WTC11 (cell line): ENCODE measurements at regions not wholly inside any gene's neighbourhood (a gene's known extent, or its start where the extent isn't known, plus 50 kb on each side); places are given as distances from the start of the nearest gene placed in this dataset.

Source experiments
- ATAC-seq: fragments of 200-7000 bp; cut with Tn5 transposase; 2 replicates; pipeline ENCODE4 v1.10.0; 2021; ENCODE audit warnings: mild to moderate bottlenecking, moderate library complexity
- CTCF ChIA-PET: fragments of 300-600 bp; sonication (Branson Sonifier 250); formaldehyde crosslinking; loops from one replicate; lab custom pipeline; 2021; ENCODE audit warnings: antibody characterized with exemption; lab: Charles Lee
- POLR2A ChIA-PET: fragments of 350-600 bp; sonication (Branson Sonifier 250); formaldehyde crosslinking; loops from one replicate; lab custom pipeline; 2021; ENCODE audit warnings: antibody characterized with exemption; lab: Charles Lee
- DNase-seq: peaks from one replicate; pipeline ENCODE4 v3.0.0; 2021; ENCODE audit warnings: low spot score
- H3K27ac Mint-ChIP-seq: 2 replicates; pipeline ENCODE4 v1.8.0; 2021; ENCODE audit warnings: mixed read lengths
- H3K27me3 Mint-ChIP-seq: 2 replicates; pipeline ENCODE4 v1.8.0; 2021; ENCODE audit warnings: low read depth, mild to moderate bottlenecking, moderate library complexity, mixed read lengths
- H3K36me3 Mint-ChIP-seq: 2 replicates; pipeline ENCODE4 v1.8.0; 2021; ENCODE audit warnings: mixed read lengths
- H3K4me1 Mint-ChIP-seq: 2 replicates; pipeline ENCODE4 v1.8.0; 2022; ENCODE audit warnings: mixed read lengths
- H3K4me3 Mint-ChIP-seq: 2 replicates; pipeline ENCODE4 v1.8.0; 2021; ENCODE audit warnings: mild to moderate bottlenecking, moderate library complexity, mixed read lengths
- H3K9me3 Mint-ChIP-seq: 2 replicates; pipeline ENCODE4 v1.8.0; 2021; ENCODE audit warnings: mixed read lengths
- FOXK1 ChIP-seq: sonication (generic); formaldehyde crosslinking; IDR thresholded peaks from 2 replicates; pipeline ENCODE4 v1.8.0; 2022; ENCODE audit warnings: mild to moderate bottlenecking, moderate library complexity, missing genetic modification reagents
- GTF2I ChIP-seq: fragments of 250-450 bp; sonication (Bioruptor Pico); conservative IDR thresholded peaks from 2 replicates; pipeline ENCODE4 v1.4.0; 2021; ENCODE audit warnings: mild to moderate bottlenecking
- IRF1 ChIP-seq: sonication (generic); formaldehyde crosslinking; IDR thresholded peaks from 2 replicates; pipeline ENCODE4 v1.8.0; 2023; ENCODE audit warnings: missing genetic modification reagents
- NFATC4 ChIP-seq: fragments of 250-450 bp; sonication (Bioruptor Pico); IDR thresholded peaks from 2 replicates; pipeline ENCODE4 v1.9.0; 2021; ENCODE audit warnings: mild to moderate bottlenecking
- NFE2L1 ChIP-seq: sonication (generic); formaldehyde crosslinking; IDR thresholded peaks from 2 replicates; pipeline ENCODE4 v1.8.1; 2023; ENCODE audit warnings: missing genetic modification reagents
- NR1H2 ChIP-seq: sonication (generic); formaldehyde crosslinking; IDR thresholded peaks from 2 replicates; pipeline ENCODE4 v1.9.0; 2021; ENCODE audit warnings: mild to moderate bottlenecking, moderate library complexity, missing genetic modification reagents
- OVOL2 ChIP-seq: fragments of 250-450 bp; sonication (Bioruptor Pico); IDR thresholded peaks from 2 replicates; pipeline ENCODE4 v1.9.0; 2021; ENCODE audit warnings: mild to moderate bottlenecking, borderline replicate concordance
- SP1 ChIP-seq: sonication (generic); formaldehyde crosslinking; conservative IDR thresholded peaks from 2 replicates; pipeline ENCODE4 v1.8.1; 2022; ENCODE audit warnings: missing genetic modification reagents
- TEAD1 ChIP-seq: sonication (generic); formaldehyde crosslinking; IDR thresholded peaks from 2 replicates; pipeline ENCODE4 v1.8.0; 2022; ENCODE audit warnings: mild to moderate bottlenecking, missing genetic modification reagents
- ZNF396 ChIP-seq: fragments of 250-450 bp; sonication (Bioruptor Pico); IDR thresholded peaks from 2 replicates; pipeline ENCODE4 v1.8.0; 2021; ENCODE audit warnings: mild to moderate bottlenecking, moderate library complexity, borderline replicate concordance
- ZNF416 ChIP-seq: fragments of 250-450 bp; sonication (Bioruptor Pico); IDR thresholded peaks from 2 replicates; pipeline ENCODE4 v1.9.0; 2021; ENCODE audit warnings: mild to moderate bottlenecking, inconsistent platforms
- TF ChIP-seq, protein P1 (sequence below): fragments of 250-450 bp; sonication (Bioruptor Pico); IDR thresholded peaks from 2 replicates; pipeline ENCODE4 v1.9.0; 2021; ENCODE audit warnings: moderate library complexity, mild to moderate bottlenecking, inconsistent platforms, borderline replicate concordance
- TF ChIP-seq, protein P2 (sequence below): sonication (generic); formaldehyde crosslinking; IDR thresholded peaks from 2 replicates; pipeline ENCODE4 v1.8.1; 2022; ENCODE audit warnings: mild to moderate bottlenecking, missing genetic modification reagents, moderate library complexity, borderline replicate concordance
- TF ChIP-seq, protein P3 (sequence below): sonication (generic); formaldehyde crosslinking; IDR thresholded peaks from 2 replicates; pipeline ENCODE4 v1.8.0; 2022; ENCODE audit warnings: mild to moderate bottlenecking, missing genetic modification reagents
- TF ChIP-seq, protein P4 (sequence below): sonication (generic); formaldehyde crosslinking; IDR thresholded peaks from 2 replicates; pipeline ENCODE4 v1.8.0; 2022; ENCODE audit warnings: missing genetic modification reagents
- TF ChIP-seq, protein P5 (sequence below): sonication (generic); formaldehyde crosslinking; IDR thresholded peaks from 2 replicates; pipeline ENCODE4 v1.8.1; 2023; ENCODE audit warnings: mild to moderate bottlenecking, missing genetic modification reagents

DNA sequence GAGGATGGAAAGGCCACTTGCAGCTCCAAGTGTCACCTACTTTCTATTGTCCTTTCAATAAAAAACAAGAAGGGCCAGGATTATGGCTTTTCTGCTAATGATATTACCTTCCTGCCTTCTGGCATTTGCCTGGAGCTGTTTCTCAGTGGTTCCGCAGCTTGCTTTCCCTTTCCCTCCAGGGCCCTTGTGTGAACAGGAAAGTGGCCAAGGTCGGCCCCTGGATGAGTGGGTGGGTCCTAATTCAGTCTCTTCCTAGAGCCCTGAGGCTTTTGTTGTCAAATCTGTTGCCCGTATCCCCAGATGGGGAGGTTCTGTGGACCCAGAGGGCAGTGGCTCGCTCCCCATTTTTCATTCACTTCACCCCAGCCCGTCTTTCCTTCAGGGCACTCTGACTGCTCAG is 64.2 kb upstream of the UMPS start:
- H3K4me1 Mint-ChIP-seq: no peaks in the 10 kb centered on the region
- H3K9me3 Mint-ChIP-seq: no peaks in the 10 kb centered on the region
- H3K27me3 Mint-ChIP-seq: no peaks in the 10 kb centered on the region
- CTCF ChIA-PET: interaction anchor here (0.6 to 1.5 kb wide), 3 partner anchors 95 to 930 kb away, joined by 3 to 4 read pairs (median 3); no protein-coding TSS in a partner anchor
- H3K27ac Mint-ChIP-seq: no peak overlapping the region
- no peak for ATAC-seq
- POLR2A ChIA-PET: no interaction called here
- DNase-seq: no peak
- no peaks in the 10 kb centered on the region for H3K36me3 Mint-ChIP-seq
- H3K4me3 Mint-ChIP-seq: no peak overlapping the region
- TF ChIP-seq OVOL2: no peak
- TF ChIP-seq, protein P1, sequence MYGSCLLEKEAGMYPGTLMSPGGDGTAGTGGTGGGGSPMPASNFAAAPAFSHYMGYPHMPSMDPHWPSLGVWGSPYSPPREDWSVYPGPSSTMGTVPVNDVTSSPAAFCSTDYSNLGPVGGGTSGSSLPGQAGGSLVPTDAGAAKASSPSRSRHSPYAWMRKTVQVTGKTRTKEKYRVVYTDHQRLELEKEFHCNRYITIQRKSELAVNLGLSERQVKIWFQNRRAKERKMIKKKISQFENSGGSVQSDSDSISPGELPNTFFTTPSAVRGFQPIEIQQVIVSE (CRISPR knock-in tag): no peak
- TF ChIP-seq, protein P2, sequence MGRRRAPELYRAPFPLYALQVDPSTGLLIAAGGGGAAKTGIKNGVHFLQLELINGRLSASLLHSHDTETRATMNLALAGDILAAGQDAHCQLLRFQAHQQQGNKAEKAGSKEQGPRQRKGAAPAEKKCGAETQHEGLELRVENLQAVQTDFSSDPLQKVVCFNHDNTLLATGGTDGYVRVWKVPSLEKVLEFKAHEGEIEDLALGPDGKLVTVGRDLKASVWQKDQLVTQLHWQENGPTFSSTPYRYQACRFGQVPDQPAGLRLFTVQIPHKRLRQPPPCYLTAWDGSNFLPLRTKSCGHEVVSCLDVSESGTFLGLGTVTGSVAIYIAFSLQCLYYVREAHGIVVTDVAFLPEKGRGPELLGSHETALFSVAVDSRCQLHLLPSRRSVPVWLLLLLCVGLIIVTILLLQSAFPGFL: no peak
- no peak for TF ChIP-seq NFATC4 (CRISPR knock-in tag)
- no peak for TF ChIP-seq TEAD1 (CRISPR knock-in tag)
- no peak for TF ChIP-seq NR1H2
- no peak for TF ChIP-seq FOXK1 (CRISPR knock-in tag)
- TF ChIP-seq ZNF416: no peak
- TF ChIP-seq, protein P3, sequence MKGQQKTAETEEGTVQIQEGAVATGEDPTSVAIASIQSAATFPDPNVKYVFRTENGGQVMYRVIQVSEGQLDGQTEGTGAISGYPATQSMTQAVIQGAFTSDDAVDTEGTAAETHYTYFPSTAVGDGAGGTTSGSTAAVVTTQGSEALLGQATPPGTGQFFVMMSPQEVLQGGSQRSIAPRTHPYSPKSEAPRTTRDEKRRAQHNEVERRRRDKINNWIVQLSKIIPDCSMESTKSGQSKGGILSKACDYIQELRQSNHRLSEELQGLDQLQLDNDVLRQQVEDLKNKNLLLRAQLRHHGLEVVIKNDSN: no peak
- TF ChIP-seq, protein P4, sequence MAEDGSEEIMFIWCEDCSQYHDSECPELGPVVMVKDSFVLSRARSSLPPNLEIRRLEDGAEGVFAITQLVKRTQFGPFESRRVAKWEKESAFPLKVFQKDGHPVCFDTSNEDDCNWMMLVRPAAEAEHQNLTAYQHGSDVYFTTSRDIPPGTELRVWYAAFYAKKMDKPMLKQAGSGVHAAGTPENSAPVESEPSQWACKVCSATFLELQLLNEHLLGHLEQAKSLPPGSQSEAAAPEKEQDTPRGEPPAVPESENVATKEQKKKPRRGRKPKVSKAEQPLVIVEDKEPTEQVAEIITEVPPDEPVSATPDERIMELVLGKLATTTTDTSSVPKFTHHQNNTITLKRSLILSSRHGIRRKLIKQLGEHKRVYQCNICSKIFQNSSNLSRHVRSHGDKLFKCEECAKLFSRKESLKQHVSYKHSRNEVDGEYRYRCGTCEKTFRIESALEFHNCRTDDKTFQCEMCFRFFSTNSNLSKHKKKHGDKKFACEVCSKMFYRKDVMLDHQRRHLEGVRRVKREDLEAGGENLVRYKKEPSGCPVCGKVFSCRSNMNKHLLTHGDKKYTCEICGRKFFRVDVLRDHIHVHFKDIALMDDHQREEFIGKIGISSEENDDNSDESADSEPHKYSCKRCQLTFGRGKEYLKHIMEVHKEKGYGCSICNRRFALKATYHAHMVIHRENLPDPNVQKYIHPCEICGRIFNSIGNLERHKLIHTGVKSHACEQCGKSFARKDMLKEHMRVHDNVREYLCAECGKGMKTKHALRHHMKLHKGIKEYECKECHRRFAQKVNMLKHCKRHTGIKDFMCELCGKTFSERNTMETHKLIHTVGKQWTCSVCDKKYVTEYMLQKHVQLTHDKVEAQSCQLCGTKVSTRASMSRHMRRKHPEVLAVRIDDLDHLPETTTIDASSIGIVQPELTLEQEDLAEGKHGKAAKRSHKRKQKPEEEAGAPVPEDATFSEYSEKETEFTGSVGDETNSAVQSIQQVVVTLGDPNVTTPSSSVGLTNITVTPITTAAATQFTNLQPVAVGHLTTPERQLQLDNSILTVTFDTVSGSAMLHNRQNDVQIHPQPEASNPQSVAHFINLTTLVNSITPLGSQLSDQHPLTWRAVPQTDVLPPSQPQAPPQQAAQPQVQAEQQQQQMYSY (CRISPR knock-in tag): no peak
- TF ChIP-seq SP1: no peak

DNA sequence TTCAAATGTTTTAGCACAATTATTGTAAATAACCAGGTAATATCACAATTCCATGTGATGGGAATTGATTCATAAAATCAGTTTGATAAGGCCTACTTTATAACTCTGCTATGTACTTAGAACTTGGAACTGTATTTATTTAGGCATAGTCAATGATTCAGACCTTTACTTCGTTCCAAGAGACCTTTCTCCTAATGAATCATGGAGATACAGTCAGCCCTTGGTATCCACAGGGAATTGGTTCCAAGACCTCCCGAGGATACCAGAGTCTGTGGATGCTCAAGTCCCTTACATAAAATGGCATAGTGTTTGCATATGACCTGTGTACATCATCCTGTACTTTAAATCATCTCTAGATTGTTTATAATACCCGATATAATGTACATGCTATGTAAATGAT is 60.8 kb upstream of the UMPS start:
- no peak overlapping the region for H3K27ac Mint-ChIP-seq
- DNase-seq: no peak
- TF ChIP-seq, protein P5, sequence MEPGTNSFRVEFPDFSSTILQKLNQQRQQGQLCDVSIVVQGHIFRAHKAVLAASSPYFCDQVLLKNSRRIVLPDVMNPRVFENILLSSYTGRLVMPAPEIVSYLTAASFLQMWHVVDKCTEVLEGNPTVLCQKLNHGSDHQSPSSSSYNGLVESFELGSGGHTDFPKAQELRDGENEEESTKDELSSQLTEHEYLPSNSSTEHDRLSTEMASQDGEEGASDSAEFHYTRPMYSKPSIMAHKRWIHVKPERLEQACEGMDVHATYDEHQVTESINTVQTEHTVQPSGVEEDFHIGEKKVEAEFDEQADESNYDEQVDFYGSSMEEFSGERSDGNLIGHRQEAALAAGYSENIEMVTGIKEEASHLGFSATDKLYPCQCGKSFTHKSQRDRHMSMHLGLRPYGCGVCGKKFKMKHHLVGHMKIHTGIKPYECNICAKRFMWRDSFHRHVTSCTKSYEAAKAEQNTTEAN: no peak
- no peak for TF ChIP-seq ZNF396
- TF ChIP-seq IRF1: no peak
- no peak for TF ChIP-seq GTF2I
- TF ChIP-seq, protein P2: no peak
- TF ChIP-seq NFE2L1 (CRISPR knock-in tag): no peak
- no peaks in the 10 kb centered on the region for H3K4me1 Mint-ChIP-seq
- no peak overlapping the region for H3K4me3 Mint-ChIP-seq
- POLR2A ChIA-PET: interaction anchor here (0.7 kb wide), 1 partner anchor 272 kb away, joined by 4 read pairs; no protein-coding TSS in a partner anchor
- no peak for ATAC-seq
- H3K9me3 Mint-ChIP-seq: no peaks in the 10 kb centered on the region
- no peaks in the 10 kb centered on the region for H3K36me3 Mint-ChIP-seq
- CTCF ChIA-PET: no interaction called here
- no peaks in the 10 kb centered on the region for H3K27me3 Mint-ChIP-seq
